ENCODE measurements at regions not wholly inside any gene's neighbourhood (a gene's known extent, or its start where the extent isn't known, plus 50 kb on each side); places are given as distances from the start of the nearest gene placed in this dataset.
"Not testable (repeated sequence)": the region's sequence is repeated elsewhere in the genome, so short reads cannot be mapped to it uniquely, and the experiment has no call there.

GRCh38 chr16:65392806-65393565, 271.1 kb upstream of the CDH11 start:
- no peak for DNase-seq

- DNase-seq = no peak
These were observed 266.7 kb upstream of the CDH11 start for GRCh38 chr16:65388592-65388991.

GRCh38 chr16:65386672-65387071, 264.8 kb upstream of the CDH11 start:
- no peak for DNase-seq

GRCh38 chr16:65384441-65384840, 262.6 kb upstream of the CDH11 start:
- DNase-seq = no peak

GRCh38 chr16:65377195-65377594, 255.3 kb upstream of the CDH11 start:
- DNase-seq = no peak

GRCh38 chr16:65376601-65377000, 254.7 kb upstream of the CDH11 start:
- DNase-seq = no peak

GRCh38 chr16:65375651-65376050, 253.8 kb upstream of the CDH11 start:
- no peak for DNase-seq

GRCh38 chr16:65373097-65373496, 251.2 kb upstream of the CDH11 start:
- DNase-seq = no peak

GRCh38 chr16:65372171-65372570, 250.3 kb upstream of the CDH11 start:
- DNase-seq = no peak

- DNase-seq = no peak
These were observed 244.2 kb upstream of the CDH11 start for GRCh38 chr16:65365732-65366715.

- DNase-seq = not testable (repeated sequence)
These were observed 234.9 kb upstream of the CDH11 start for GRCh38 chr16:65356721-65357120.

- DNase-seq = no peak
These were observed 233.8 kb upstream of the CDH11 start for GRCh38 chr16:65355706-65356105.

- no peak for DNase-seq
These were observed 231.3 kb upstream of the CDH11 start for GRCh38 chr16:65353183-65353582.

GRCh38 chr16:65349626-65350025, 227.8 kb upstream of the CDH11 start:
- no peak for DNase-seq

GRCh38 chr16:65343556-65343955, 221.7 kb upstream of the CDH11 start:
- DNase-seq = no peak

- no peak for DNase-seq
These were observed 220.5 kb upstream of the CDH11 start for GRCh38 chr16:65342231-65342866.

- no peak for DNase-seq
These were observed 217.2 kb upstream of the CDH11 start for GRCh38 chr16:65339062-65339461.

GRCh38 chr16:65336160-65336559, 214.3 kb upstream of the CDH11 start:
- DNase-seq = no peak

- no peak for DNase-seq
These were observed 212.2 kb upstream of the CDH11 start for GRCh38 chr16:65334081-65334480.

- DNase-seq = no peak
These were observed 211.4 kb upstream of the CDH11 start for GRCh38 chr16:65333283-65333682.

- DNase-seq = no peak
These were observed 205.5 kb upstream of the CDH11 start for GRCh38 chr16:65327346-65327745.

GRCh38 chr16:65323655-65324237, 201.9 kb upstream of the CDH11 start:
- DNase-seq = no peak

GRCh38 chr16:65319621-65320231, 197.9 kb upstream of the CDH11 start:
- no peak for DNase-seq
